Progenitor cell of endocrine pancreas (in vitro differentiated cells): ENCODE measurements at regions not wholly inside any gene's neighbourhood (a gene's known extent, or its start where the extent isn't known, plus 50 kb on each side); places are given as distances from the start of the nearest gene placed in this dataset.

Experiments used
- DNase-seq: peaks from one replicate; pipeline ENCODE4 v3.0.0; 2021; ENCODE audit warnings: low spot score; ENCODE audit not compliant: unreplicated experiment
- H3K27ac Mint-ChIP-seq: 2 replicates; pipeline ENCODE4 v1.8.0; 2021; ENCODE audit warnings: mild to moderate bottlenecking, moderate library complexity, mixed read lengths
- H3K27me3 Mint-ChIP-seq: 2 replicates; pipeline ENCODE4 v1.8.0; 2021; ENCODE audit warnings: mixed read lengths
- H3K36me3 Mint-ChIP-seq: 2 replicates; pipeline ENCODE4 v1.8.0; 2022; ENCODE audit warnings: mixed read lengths; ENCODE audit not compliant: insufficient read depth
- H3K4me1 Mint-ChIP-seq: 2 replicates; pipeline ENCODE4 v1.8.0; 2021; ENCODE audit warnings: low read depth, mixed read lengths
- H3K4me3 Mint-ChIP-seq: 2 replicates; pipeline ENCODE4 v1.8.0; 2021; ENCODE audit warnings: low read depth, mild to moderate bottlenecking, moderate library complexity, mixed read lengths
- H3K9me3 Mint-ChIP-seq: 2 replicates; pipeline ENCODE4 v1.8.0; 2021; ENCODE audit warnings: low read depth, mixed read lengths
- CTCF ChIP-seq: fragments of 200-600 bp; sonication (generic); IDR thresholded peaks from one replicate; pipeline ENCODE4 v1.5.0; 2021; ENCODE audit warnings: antibody characterized with exemption, mild to moderate bottlenecking; ENCODE audit not compliant: unreplicated experiment

- no peak for DNase-seq
- Mint-ChIP-seq H3K36me3 (no peaks in the 10 kb centered on the region), H3K27ac (no peak overlapping the region), H3K4me3 (no peak overlapping the region), H3K9me3 (no peaks in the 10 kb centered on the region), H3K27me3 (peaks cover 26% of the 10 kb centered on the region), H3K4me1 (peaks cover 4% of the 10 kb centered on the region)
- no peak for TF ChIP-seq CTCF
These were observed 270.4 kb upstream of the TMEM161B start for GRCh38 chr5:88539026-88539425.

GRCh38 chr5:88536146-88536545 is 267.5 kb upstream of the TMEM161B start:
- Mint-ChIP-seq H3K36me3 (no peaks in the 10 kb centered on the region), H3K9me3 (no peaks in the 10 kb centered on the region), H3K4me1 (peaks cover 4% of the 10 kb centered on the region), H3K27ac (no peak overlapping the region), H3K27me3 (peaks cover 31% of the 10 kb centered on the region), H3K4me3 (no peak overlapping the region)
- DNase-seq: no peak
- TF ChIP-seq CTCF: no peak

- Mint-ChIP-seq H3K4me3 (no peak overlapping the region), H3K4me1 (peaks cover 3% of the 10 kb centered on the region), H3K36me3 (no peaks in the 10 kb centered on the region), H3K27me3 (no peaks in the 10 kb centered on the region), H3K27ac (no peak overlapping the region), H3K9me3 (no peaks in the 10 kb centered on the region)
- TF ChIP-seq CTCF: no peak
- no peak for DNase-seq
These were observed 256.3 kb upstream of the TMEM161B start for GRCh38 chr5:88524941-88525340.

- H3K4me1 Mint-ChIP-seq: no peaks in the 10 kb centered on the region
- H3K9me3 Mint-ChIP-seq: no peaks in the 10 kb centered on the region
- no peak for TF ChIP-seq CTCF
- no peaks in the 10 kb centered on the region for H3K27me3 Mint-ChIP-seq
- no peak overlapping the region for H3K27ac Mint-ChIP-seq
- no peaks in the 10 kb centered on the region for H3K36me3 Mint-ChIP-seq
- DNase-seq: no peak
- no peak overlapping the region for H3K4me3 Mint-ChIP-seq
These were observed 250.4 kb upstream of the TMEM161B start for GRCh38 chr5:88519066-88519465.

GRCh38 chr5:88518131-88519016 is 249.7 kb upstream of the TMEM161B start:
- no peaks in the 10 kb centered on the region for H3K4me1 Mint-ChIP-seq
- no peak for TF ChIP-seq CTCF
- no peaks in the 10 kb centered on the region for H3K27me3 Mint-ChIP-seq
- H3K4me3 Mint-ChIP-seq: no peak overlapping the region
- no peak for DNase-seq
- no peaks in the 10 kb centered on the region for H3K9me3 Mint-ChIP-seq
- no peaks in the 10 kb centered on the region for H3K36me3 Mint-ChIP-seq
- no peak overlapping the region for H3K27ac Mint-ChIP-seq
